PFSK-1 (cell line): ENCODE measurements at regions not wholly inside any gene's neighbourhood (a gene's known extent, or its start where the extent isn't known, plus 50 kb on each side); places are given as distances from the start of the nearest gene placed in this dataset.

Experiments used
- FOXP2 ChIP-seq: optimal IDR thresholded peaks from 2 replicates; pipeline ENCODE3; 2011; ENCODE audit warnings: borderline replicate concordance, control low read depth, inconsistent platforms; ENCODE audit not compliant: insufficient read depth; ENCODE audit errors: extremely low read length, extremely low read depth
- POLR2AphosphoS5 ChIP-seq: IDR thresholded peaks from 2 replicates; pipeline ENCODE4 v1.6.1; 2012; ENCODE audit warnings: low read depth, mild to moderate bottlenecking, control low read depth, low read length, moderate library complexity
- REST ChIP-seq, 2 experiments: IDR thresholded peaks; 2 replicates each; pipeline versions ENCODE4 v1.6.1 to v1.8.0; 2011 to 2012; ENCODE audit warnings: low read depth in 2 of 2, low read length in 2 of 2, control low read depth in 1 of 2, inconsistent platforms in 1 of 2, mild to moderate bottlenecking in 1 of 2, moderate library complexity in 1 of 2; ENCODE audit not compliant: insufficient read depth in 1 of 2
- SIN3A ChIP-seq: IDR thresholded peaks from 2 replicates; pipeline ENCODE4 v1.6.1; 2012; ENCODE audit warnings: mild to moderate bottlenecking, low read length, moderate library complexity, borderline replicate concordance; ENCODE audit not compliant: insufficient read depth
- TAF1 ChIP-seq: IDR thresholded peaks from 2 replicates; pipeline ENCODE4 v1.6.1; 2012; ENCODE audit warnings: low read length, control low read depth, borderline replicate concordance; ENCODE audit not compliant: insufficient read depth

GRCh38 chr2:45281311-45281710 is 272.1 kb upstream of the SIX2 start:
- no peak for TF ChIP-seq TAF1
- TF ChIP-seq SIN3A = no peak
- no peak for TF ChIP-seq POLR2AphosphoS5
- no peak for TF ChIP-seq FOXP2
- TF ChIP-seq REST (IDR thresholded peaks at IDR 0.05; ENCODE audit: insufficient read depth in 1 of 2, low read depth in 2 of 2, low read length in 2 of 2) = no peak

- TF ChIP-seq FOXP2 (no peak), TAF1 (no peak), SIN3A (no peak), POLR2AphosphoS5 (no peak), REST (IDR thresholded peaks at IDR 0.05; ENCODE audit: insufficient read depth in 1 of 2, low read depth in 2 of 2, low read length in 2 of 2) (no peak)
Observed at GRCh38 chr2:45280794-45281193, 271.5 kb upstream of the SIX2 start.

GRCh38 chr2:45279356-45279755 is 270.1 kb upstream of the SIX2 start:
- TF ChIP-seq SIN3A (no peak), TAF1 (no peak), REST (IDR thresholded peaks at IDR 0.05; ENCODE audit: insufficient read depth in 1 of 2, low read depth in 2 of 2, low read length in 2 of 2) (no peak), POLR2AphosphoS5 (no peak), FOXP2 (no peak)

- TF ChIP-seq POLR2AphosphoS5 (no peak), FOXP2 (no peak), REST (IDR thresholded peaks at IDR 0.05; ENCODE audit: insufficient read depth in 1 of 2, low read depth in 2 of 2, low read length in 2 of 2) (no peak), SIN3A (no peak), TAF1 (no peak)
Observed at GRCh38 chr2:45278365-45279078, 269.3 kb upstream of the SIX2 start.

GRCh38 chr2:45276914-45277313 is 267.7 kb upstream of the SIX2 start:
- TF ChIP-seq FOXP2 (no peak), TAF1 (no peak), REST (IDR thresholded peaks at IDR 0.05; ENCODE audit: insufficient read depth in 1 of 2, low read depth in 2 of 2, low read length in 2 of 2) (no peak)
